ENCODE measurements at regions not wholly inside any gene's neighbourhood (a gene's known extent, or its start where the extent isn't known, plus 50 kb on each side); places are given as distances from the start of the nearest gene placed in this dataset.

DNA sequence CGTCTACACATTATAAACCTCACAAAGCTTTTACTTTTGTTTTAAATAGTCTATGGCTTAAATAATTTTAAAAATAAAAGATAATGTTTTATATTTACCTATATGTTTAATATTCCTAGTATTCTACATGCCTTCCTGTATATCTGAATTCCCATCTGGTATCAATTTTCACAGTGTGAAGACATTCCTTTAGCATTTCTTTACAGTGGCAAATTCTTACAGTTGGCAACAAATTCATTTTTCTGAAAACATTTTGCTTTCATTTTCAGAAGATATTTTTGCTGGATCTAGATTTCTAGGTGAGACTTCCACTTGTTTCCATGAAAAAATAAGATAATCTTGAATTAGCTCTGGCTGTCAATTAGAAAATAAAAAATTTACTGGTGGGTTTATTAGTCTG lies 471.4 kb upstream of the NAALADL2 start:
- TF ChIP-seq PPARA (CRISPR knock-in tag; IDR thresholded peaks at IDR 0.05; ENCODE audit: borderline replicate concordance), result no peak
- no peak for TF ChIP-seq TOX (CRISPR knock-in tag; IDR thresholded peaks at IDR 0.05; ENCODE audit: borderline replicate concordance)
- no peak for TF ChIP-seq CREB5 (CRISPR knock-in tag; IDR thresholded peaks at IDR 0.05; ENCODE audit: low read depth)
- no peak for TF ChIP-seq ISL1 (CRISPR knock-in tag; IDR thresholded peaks at IDR 0.05)
- no peak for TF ChIP-seq GLIS3 (CRISPR knock-in tag; IDR thresholded peaks at IDR 0.05)
- no peak for ATAC-seq

GRCh38 chr3:174397848-174398247 lies 461.3 kb upstream of the NAALADL2 start:
- ATAC-seq, result no peak
- TF ChIP-seq RARB (CRISPR knock-in tag; IDR thresholded peaks at IDR 0.05), result no peak
- TF ChIP-seq ZNF8 (CRISPR knock-in tag; IDR thresholded peaks at IDR 0.05), result peak; percentile 88

GRCh38 chr3:174398761-174399160 lies 460.4 kb upstream of the NAALADL2 start:
- TF ChIP-seq ZFP30 (CRISPR knock-in tag; IDR thresholded peaks at IDR 0.05) (no peak), CREB5 (CRISPR knock-in tag; IDR thresholded peaks at IDR 0.05; ENCODE audit: low read depth) (no peak), ZC3H10 (CRISPR knock-in tag; IDR thresholded peaks at IDR 0.05) (no peak), ZFP3 (CRISPR knock-in tag; IDR thresholded peaks at IDR 0.05) (no peak)
- no peak for ATAC-seq

DNA sequence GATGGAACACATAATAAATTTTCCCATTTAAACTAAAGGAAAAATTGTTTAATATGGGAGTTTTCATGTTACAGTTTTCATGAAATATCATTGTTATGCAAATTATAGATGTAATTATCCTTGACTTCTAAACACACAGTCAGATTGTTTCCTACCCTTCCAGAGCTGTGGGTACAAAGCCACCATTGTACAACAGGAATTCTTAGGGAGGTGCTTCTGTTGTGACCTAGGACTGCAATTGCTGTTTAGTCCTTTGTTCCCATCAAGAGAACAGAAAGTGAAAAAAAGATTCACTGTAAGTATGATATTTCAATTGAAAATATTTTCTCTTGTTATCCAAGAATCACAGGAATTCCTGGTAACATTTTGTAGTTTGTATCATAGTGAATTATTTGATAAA lies 455.3 kb upstream of the NAALADL2 start:
- no peak for ATAC-seq
- TF ChIP-seq TCF4 (CRISPR knock-in tag; IDR thresholded peaks at IDR 0.05; ENCODE audit: borderline replicate concordance), result no peak
- TF ChIP-seq ESRRG (CRISPR knock-in tag; IDR thresholded peaks at IDR 0.05), result no peak
- no peak for TF ChIP-seq ARNTL (CRISPR knock-in tag; IDR thresholded peaks at IDR 0.05; ENCODE audit: borderline replicate concordance, low read depth)
- TF ChIP-seq ISL1 (CRISPR knock-in tag; IDR thresholded peaks at IDR 0.05), result no peak
- TF ChIP-seq ZC3H10 (CRISPR knock-in tag; IDR thresholded peaks at IDR 0.05), result no peak
- no peak for TF ChIP-seq CSRNP3 (CRISPR knock-in tag; IDR thresholded peaks at IDR 0.05)
- TF ChIP-seq CSDC2 (CRISPR knock-in tag; IDR thresholded peaks at IDR 0.05), result no peak
- no peak for TF ChIP-seq ZFP30 (CRISPR knock-in tag; IDR thresholded peaks at IDR 0.05)
- TF ChIP-seq TOX (CRISPR knock-in tag; IDR thresholded peaks at IDR 0.05; ENCODE audit: borderline replicate concordance), result no peak
- no peak for TF ChIP-seq ZNF8 (CRISPR knock-in tag; IDR thresholded peaks at IDR 0.05)
- no peak for TF ChIP-seq ZFP3 (CRISPR knock-in tag; IDR thresholded peaks at IDR 0.05)
- no peak for TF ChIP-seq SNAI2 (CRISPR knock-in tag; IDR thresholded peaks at IDR 0.05)
- TF ChIP-seq ZNF70 (CRISPR knock-in tag; IDR thresholded peaks at IDR 0.05), result no peak
- TF ChIP-seq GLIS3 (CRISPR knock-in tag; IDR thresholded peaks at IDR 0.05), result no peak
- no peak for TF ChIP-seq OSR1 (CRISPR knock-in tag; IDR thresholded peaks at IDR 0.05)
- TF ChIP-seq BACH2 (CRISPR knock-in tag; IDR thresholded peaks at IDR 0.05; ENCODE audit: borderline replicate concordance), result no peak
- TF ChIP-seq CREB5 (CRISPR knock-in tag; IDR thresholded peaks at IDR 0.05; ENCODE audit: low read depth), result no peak
- TF ChIP-seq RARB (CRISPR knock-in tag; IDR thresholded peaks at IDR 0.05), result no peak
- TF ChIP-seq TSHZ2 (CRISPR knock-in tag; IDR thresholded peaks at IDR 0.05), result no peak
